ENCODE measurements at regions not wholly inside any gene's neighbourhood (a gene's known extent, or its start where the extent isn't known, plus 50 kb on each side); places are given as distances from the start of the nearest gene placed in this dataset.

DNA sequence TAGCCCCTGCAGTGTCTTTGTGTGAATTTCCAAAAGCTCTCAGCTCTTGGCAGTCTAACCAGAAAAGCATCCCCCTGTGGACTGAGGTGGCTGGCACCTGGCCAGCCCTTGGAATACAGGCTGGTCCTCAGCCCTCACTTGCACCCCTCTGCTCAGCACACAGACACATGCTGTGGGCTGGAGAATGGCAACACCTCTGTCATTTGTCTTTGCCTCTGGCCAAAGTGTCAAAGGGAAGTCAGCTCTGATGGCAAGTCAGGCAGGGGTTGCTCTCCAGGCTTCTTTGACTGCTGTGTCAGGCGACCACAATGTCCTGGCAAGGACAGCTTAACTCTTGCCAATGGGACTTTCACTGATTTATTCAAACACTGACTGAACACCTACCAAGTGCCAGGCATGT is 724.8 kb downstream of the INHBA start:
- no peak for DNase-seq (ENCODE audit: low read depth)
- H3K4me3 ChIP-seq (replicated peaks; ENCODE audit: low read depth, low read length), result no peak overlapping the region
- TF ChIP-seq, protein P1, sequence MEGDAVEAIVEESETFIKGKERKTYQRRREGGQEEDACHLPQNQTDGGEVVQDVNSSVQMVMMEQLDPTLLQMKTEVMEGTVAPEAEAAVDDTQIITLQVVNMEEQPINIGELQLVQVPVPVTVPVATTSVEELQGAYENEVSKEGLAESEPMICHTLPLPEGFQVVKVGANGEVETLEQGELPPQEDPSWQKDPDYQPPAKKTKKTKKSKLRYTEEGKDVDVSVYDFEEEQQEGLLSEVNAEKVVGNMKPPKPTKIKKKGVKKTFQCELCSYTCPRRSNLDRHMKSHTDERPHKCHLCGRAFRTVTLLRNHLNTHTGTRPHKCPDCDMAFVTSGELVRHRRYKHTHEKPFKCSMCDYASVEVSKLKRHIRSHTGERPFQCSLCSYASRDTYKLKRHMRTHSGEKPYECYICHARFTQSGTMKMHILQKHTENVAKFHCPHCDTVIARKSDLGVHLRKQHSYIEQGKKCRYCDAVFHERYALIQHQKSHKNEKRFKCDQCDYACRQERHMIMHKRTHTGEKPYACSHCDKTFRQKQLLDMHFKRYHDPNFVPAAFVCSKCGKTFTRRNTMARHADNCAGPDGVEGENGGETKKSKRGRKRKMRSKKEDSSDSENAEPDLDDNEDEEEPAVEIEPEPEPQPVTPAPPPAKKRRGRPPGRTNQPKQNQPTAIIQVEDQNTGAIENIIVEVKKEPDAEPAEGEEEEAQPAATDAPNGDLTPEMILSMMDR (IDR thresholded peaks at IDR 0.05; ENCODE audit: low read length, missing control alignments), result no peak

- TF ChIP-seq, protein P1 (IDR thresholded peaks at IDR 0.05; ENCODE audit: low read length, missing control alignments), result no peak
- no peak overlapping the region for H3K4me3 ChIP-seq (replicated peaks; ENCODE audit: low read depth, low read length)
- no peak for DNase-seq (ENCODE audit: low read depth)
Measured at GRCh38 chr7:40977533-40977932, 725.4 kb downstream of the INHBA start.

DNA sequence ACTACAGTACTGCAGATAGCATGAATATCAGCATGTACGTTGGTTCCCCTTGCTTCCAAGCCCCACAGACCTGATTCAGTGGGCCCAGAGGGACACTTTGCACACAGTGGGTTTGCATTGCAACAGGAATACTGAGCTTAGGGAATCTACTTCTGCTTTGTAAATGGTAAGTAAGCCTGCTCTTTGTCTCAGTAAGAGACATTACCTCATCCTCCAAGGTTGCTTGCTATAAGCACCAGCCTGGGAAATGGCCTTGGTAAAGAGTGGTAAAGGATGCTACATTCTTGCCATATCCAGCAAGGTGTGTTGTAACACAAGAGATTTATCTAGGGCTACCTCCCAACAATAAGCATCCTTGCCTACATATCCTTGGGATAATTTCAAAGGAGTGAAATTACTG is 730.5 kb downstream of the INHBA start:
- no peak for DNase-seq (ENCODE audit: low read depth)
- TF ChIP-seq, protein P1 (IDR thresholded peaks at IDR 0.05; ENCODE audit: low read length, missing control alignments), result no peak
- no peak overlapping the region for H3K4me3 ChIP-seq (replicated peaks; ENCODE audit: low read depth, low read length)

DNA sequence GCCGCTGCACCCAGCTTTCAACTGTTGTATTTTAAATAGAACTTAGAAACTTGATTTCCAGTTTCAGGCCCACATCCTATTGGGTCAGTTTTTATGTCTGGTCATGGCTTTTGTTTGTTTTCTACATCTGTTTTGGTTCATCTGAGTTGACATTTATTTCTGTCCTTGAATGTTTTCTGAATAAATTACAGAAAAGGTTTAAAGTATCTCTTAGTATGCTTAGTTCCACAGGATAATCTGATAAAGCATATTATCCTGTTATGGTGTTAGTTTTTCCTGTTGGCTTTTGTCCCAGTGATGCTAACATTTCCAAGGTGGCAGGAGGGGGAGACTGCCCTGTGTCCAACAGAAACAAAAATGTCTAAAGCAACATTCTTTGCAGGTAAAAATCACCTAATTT is 733.2 kb downstream of the INHBA start:
- DNase-seq (ENCODE audit: low read depth), result no peak
- no peak overlapping the region for H3K4me3 ChIP-seq (replicated peaks; ENCODE audit: low read depth, low read length)
- TF ChIP-seq, protein P1 (IDR thresholded peaks at IDR 0.05; ENCODE audit: low read length, missing control alignments), result no peak

- TF ChIP-seq, protein P1 (IDR thresholded peaks at IDR 0.05; ENCODE audit: low read length, missing control alignments), result no peak
- H3K4me3 ChIP-seq (replicated peaks; ENCODE audit: low read depth, low read length), result no peak overlapping the region
- no peak for DNase-seq (ENCODE audit: low read depth)
Measured at GRCh38 chr7:40966693-40967092, 736.2 kb downstream of the INHBA start.

GRCh38 chr7:40965774-40966173 is 737.1 kb downstream of the INHBA start:
- TF ChIP-seq, protein P1 (IDR thresholded peaks at IDR 0.05; ENCODE audit: low read length, missing control alignments), result no peak
- no peak overlapping the region for H3K4me3 ChIP-seq (replicated peaks; ENCODE audit: low read depth, low read length)
- no peak for DNase-seq (ENCODE audit: low read depth)

DNA sequence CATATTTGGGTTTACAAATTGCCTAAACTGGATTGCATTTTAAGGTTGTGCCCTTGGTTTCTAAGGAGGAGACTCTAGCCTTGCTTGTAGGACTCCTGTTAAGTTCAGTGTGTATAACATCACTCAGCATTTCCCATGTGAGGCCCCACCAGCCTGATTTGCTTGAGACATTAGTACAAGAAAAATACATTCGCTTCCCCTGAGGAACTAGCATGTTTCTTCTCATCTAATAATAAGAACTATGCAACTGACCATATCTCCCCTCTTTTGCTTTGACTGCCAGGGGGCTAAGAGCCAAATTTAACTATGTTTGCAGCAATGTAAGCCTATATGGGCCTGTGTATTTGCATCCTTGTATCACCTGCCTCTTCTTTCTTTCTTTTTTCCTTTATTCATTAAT is 737.9 kb downstream of the INHBA start:
- H3K4me3 ChIP-seq (replicated peaks; ENCODE audit: low read depth, low read length), result no peak overlapping the region
- DNase-seq (ENCODE audit: low read depth), result no peak
- TF ChIP-seq, protein P1 (IDR thresholded peaks at IDR 0.05; ENCODE audit: low read length, missing control alignments), result no peak

Measured in fibroblast of pulmonary artery (primary cell).